ENCODE measurements at regions not wholly inside any gene's neighbourhood (a gene's known extent, or its start where the extent isn't known, plus 50 kb on each side); places are given as distances from the start of the nearest gene placed in this dataset.

DNA sequence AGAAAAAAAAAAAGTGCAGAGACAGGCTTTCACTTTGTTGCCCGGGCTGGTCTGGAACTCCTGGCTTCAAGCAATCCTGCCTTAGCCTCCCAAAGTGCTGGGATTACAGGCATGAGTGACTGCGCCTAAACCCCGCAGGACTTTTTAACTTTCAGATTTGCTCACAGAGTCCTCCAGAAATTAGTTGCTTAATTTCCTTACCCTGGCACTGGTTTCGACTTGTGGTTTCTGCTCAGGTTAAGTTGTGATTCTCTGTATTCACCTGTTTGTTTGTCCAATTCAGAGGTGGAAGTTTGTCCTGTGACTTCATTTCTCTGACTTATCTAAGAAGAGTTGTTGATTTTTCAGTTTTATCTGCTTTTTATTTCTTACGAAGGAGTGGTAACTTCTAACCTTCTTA, 238.1 kb downstream of the TMEM182 start:
- H3K4me3 Mint-ChIP-seq = no peak overlapping the region
- peaks cover 2% of the 10 kb centered on the region for H3K27me3 Mint-ChIP-seq
- H3K27ac Mint-ChIP-seq = no peak overlapping the region
- H3K36me3 Mint-ChIP-seq = no peaks in the 10 kb centered on the region
- no peaks in the 10 kb centered on the region for H3K4me1 Mint-ChIP-seq (ENCODE audit: unreplicated experiment)
- TF ChIP-seq, protein P1, sequence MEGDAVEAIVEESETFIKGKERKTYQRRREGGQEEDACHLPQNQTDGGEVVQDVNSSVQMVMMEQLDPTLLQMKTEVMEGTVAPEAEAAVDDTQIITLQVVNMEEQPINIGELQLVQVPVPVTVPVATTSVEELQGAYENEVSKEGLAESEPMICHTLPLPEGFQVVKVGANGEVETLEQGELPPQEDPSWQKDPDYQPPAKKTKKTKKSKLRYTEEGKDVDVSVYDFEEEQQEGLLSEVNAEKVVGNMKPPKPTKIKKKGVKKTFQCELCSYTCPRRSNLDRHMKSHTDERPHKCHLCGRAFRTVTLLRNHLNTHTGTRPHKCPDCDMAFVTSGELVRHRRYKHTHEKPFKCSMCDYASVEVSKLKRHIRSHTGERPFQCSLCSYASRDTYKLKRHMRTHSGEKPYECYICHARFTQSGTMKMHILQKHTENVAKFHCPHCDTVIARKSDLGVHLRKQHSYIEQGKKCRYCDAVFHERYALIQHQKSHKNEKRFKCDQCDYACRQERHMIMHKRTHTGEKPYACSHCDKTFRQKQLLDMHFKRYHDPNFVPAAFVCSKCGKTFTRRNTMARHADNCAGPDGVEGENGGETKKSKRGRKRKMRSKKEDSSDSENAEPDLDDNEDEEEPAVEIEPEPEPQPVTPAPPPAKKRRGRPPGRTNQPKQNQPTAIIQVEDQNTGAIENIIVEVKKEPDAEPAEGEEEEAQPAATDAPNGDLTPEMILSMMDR (conservative IDR thresholded peaks at IDR 0.05) = no peak
- H3K9me3 Mint-ChIP-seq = no peaks in the 10 kb centered on the region
- no peak for DNase-seq (ENCODE audit: extremely low spot score, unreplicated experiment)

DNA sequence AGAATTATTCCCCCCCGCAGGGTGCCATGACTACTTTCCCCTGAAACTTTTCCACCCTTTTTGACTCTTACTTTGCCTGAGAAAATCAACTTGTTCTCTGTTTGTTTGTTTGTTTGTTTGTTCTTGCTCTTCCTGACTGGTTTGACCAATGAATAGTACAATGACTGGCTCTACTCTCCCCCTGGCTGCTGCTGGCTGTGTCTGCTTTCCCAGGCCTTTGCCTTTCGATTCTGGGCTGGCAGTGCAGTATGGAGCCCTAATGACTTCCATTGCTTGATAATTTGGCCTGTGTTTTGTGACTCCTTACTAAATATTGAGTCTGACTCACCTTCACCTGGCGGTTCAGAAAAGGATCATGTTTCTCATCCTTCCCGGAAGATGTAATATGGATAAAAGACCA, 241.1 kb downstream of the TMEM182 start:
- Mint-ChIP-seq H3K27ac (no peak overlapping the region), H3K9me3 (no peaks in the 10 kb centered on the region), H3K36me3 (no peaks in the 10 kb centered on the region), H3K4me1 (ENCODE audit: unreplicated experiment) (no peaks in the 10 kb centered on the region), H3K27me3 (no peaks in the 10 kb centered on the region), H3K4me3 (no peak overlapping the region)
- no peak for DNase-seq (ENCODE audit: extremely low spot score, unreplicated experiment)
- TF ChIP-seq, protein P1 (conservative IDR thresholded peaks at IDR 0.05) = no peak

GRCh38 chr2:103003750-103004260, 242.0 kb downstream of the TMEM182 start:
- DNase-seq (ENCODE audit: extremely low spot score, unreplicated experiment) = no peak
- H3K27me3 Mint-ChIP-seq = no peaks in the 10 kb centered on the region
- H3K4me1 Mint-ChIP-seq (ENCODE audit: unreplicated experiment) = no peaks in the 10 kb centered on the region
- no peak overlapping the region for H3K4me3 Mint-ChIP-seq
- H3K36me3 Mint-ChIP-seq = no peaks in the 10 kb centered on the region
- no peak overlapping the region for H3K27ac Mint-ChIP-seq
- H3K9me3 Mint-ChIP-seq = no peaks in the 10 kb centered on the region
- TF ChIP-seq, protein P1 (conservative IDR thresholded peaks at IDR 0.05) = no peak

DNA sequence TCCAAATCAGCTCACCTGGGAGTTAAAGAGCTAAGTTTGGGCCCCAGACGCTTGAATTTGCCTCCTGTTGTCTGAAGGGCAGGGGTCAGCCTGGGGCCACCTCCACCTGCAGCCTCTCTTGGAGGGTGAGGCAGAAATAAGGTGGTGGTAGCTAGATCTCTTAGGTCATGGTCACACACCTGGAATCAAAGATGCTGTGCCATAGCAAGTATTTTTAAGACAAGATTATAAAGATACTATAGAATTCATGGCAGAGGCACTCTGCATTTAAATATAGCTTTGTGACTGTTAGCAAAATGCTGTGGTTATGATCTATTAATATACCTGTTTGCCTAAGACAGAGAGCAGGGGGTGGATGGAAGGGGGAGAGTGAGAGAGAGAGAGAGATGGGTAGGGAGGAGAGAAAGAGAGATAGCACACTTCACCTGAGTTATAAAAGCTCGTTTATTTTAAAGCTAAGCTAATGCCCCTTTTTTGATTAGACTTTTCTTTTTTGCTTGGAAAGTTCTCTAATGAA, 242.7 kb downstream of the TMEM182 start:
- no peak overlapping the region for H3K27ac Mint-ChIP-seq
- H3K36me3 Mint-ChIP-seq = no peaks in the 10 kb centered on the region
- H3K27me3 Mint-ChIP-seq = no peaks in the 10 kb centered on the region
- DNase-seq (ENCODE audit: extremely low spot score, unreplicated experiment) = no peak
- peaks cover 7% of the 10 kb centered on the region for H3K4me1 Mint-ChIP-seq (ENCODE audit: unreplicated experiment)
- no peaks in the 10 kb centered on the region for H3K9me3 Mint-ChIP-seq
- TF ChIP-seq, protein P1 (conservative IDR thresholded peaks at IDR 0.05) = no peak
- no peak overlapping the region for H3K4me3 Mint-ChIP-seq

- H3K27me3 Mint-ChIP-seq = no peaks in the 10 kb centered on the region
- no peaks in the 10 kb centered on the region for H3K36me3 Mint-ChIP-seq
- peaks cover 14% of the 10 kb centered on the region for H3K4me1 Mint-ChIP-seq (ENCODE audit: unreplicated experiment)
- TF ChIP-seq, protein P1 (conservative IDR thresholded peaks at IDR 0.05) = no peak
- no peaks in the 10 kb centered on the region for H3K9me3 Mint-ChIP-seq
- no peak for DNase-seq (ENCODE audit: extremely low spot score, unreplicated experiment)
- H3K4me3 Mint-ChIP-seq = no peak overlapping the region
- no peak overlapping the region for H3K27ac Mint-ChIP-seq
These were observed 243.6 kb downstream of the TMEM182 start for GRCh38 chr2:103005393-103005792.

DNA sequence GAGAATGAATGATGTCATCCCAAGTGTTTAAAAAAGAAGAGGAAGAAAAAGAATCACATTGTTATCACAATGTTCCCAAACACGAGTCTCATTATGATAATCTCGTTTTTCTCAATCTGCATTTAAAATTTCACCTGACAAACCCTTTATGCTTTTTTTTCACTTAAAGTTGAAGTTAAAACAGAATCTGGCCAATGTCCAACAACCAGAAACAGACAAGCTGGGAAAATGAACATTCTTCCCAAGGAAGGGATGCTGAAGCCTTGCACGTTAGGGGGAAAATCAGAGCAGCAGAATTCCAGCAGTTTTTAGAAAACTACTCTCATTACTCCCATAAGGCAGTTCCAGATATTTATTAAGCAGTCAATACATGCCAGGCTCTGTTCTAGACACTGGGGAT, 245.3 kb downstream of the TMEM182 start:
- Mint-ChIP-seq H3K27me3 (no peaks in the 10 kb centered on the region), H3K4me1 (ENCODE audit: unreplicated experiment) (peaks cover 19% of the 10 kb centered on the region), H3K36me3 (no peaks in the 10 kb centered on the region), H3K27ac (no peak overlapping the region), H3K9me3 (no peaks in the 10 kb centered on the region), H3K4me3 (no peak overlapping the region)
- no peak for DNase-seq (ENCODE audit: extremely low spot score, unreplicated experiment)
- TF ChIP-seq, protein P1 (conservative IDR thresholded peaks at IDR 0.05) = no peak

Measured in type B pancreatic cell (in vitro differentiated cells).